PFSK-1 (cell line): ENCODE measurements at regions not wholly inside any gene's neighbourhood (a gene's known extent, or its start where the extent isn't known, plus 50 kb on each side); places are given as distances from the start of the nearest gene placed in this dataset.

Experiments used
- POLR2AphosphoS5 ChIP-seq: IDR thresholded peaks from 2 replicates; pipeline ENCODE4 v1.6.1; 2012; ENCODE audit warnings: low read depth, mild to moderate bottlenecking, control low read depth, low read length, moderate library complexity
- REST ChIP-seq, 2 experiments: IDR thresholded peaks; 2 replicates each; pipeline versions ENCODE4 v1.6.1 to v1.8.0; 2011 to 2012; ENCODE audit warnings: low read depth in 2 of 2, low read length in 2 of 2, control low read depth in 1 of 2, inconsistent platforms in 1 of 2, mild to moderate bottlenecking in 1 of 2, moderate library complexity in 1 of 2; ENCODE audit not compliant: insufficient read depth in 1 of 2
- SIN3A ChIP-seq: IDR thresholded peaks from 2 replicates; pipeline ENCODE4 v1.6.1; 2012; ENCODE audit warnings: mild to moderate bottlenecking, low read length, moderate library complexity, borderline replicate concordance; ENCODE audit not compliant: insufficient read depth
- TAF1 ChIP-seq: IDR thresholded peaks from 2 replicates; pipeline ENCODE4 v1.6.1; 2012; ENCODE audit warnings: low read length, control low read depth, borderline replicate concordance; ENCODE audit not compliant: insufficient read depth

GRCh38 chr3:88732186-88732585 lies 375.2 kb upstream of the EPHA3 start:
- no peak for TF ChIP-seq TAF1
- TF ChIP-seq REST (IDR thresholded peaks at IDR 0.05; ENCODE audit: insufficient read depth in 1 of 2, low read depth in 2 of 2, low read length in 2 of 2): no peak
- no peak for TF ChIP-seq POLR2AphosphoS5
- TF ChIP-seq SIN3A: no peak
